Esophagus squamous epithelium (tissue), 5 donors: ENCODE measurements at regions not wholly inside any gene's neighbourhood (a gene's known extent, or its start where the extent isn't known, plus 50 kb on each side); places are given as distances from the start of the nearest gene placed in this dataset.
A peak's percentile ranks its signal among the peaks of the same experiment; 100 is the strongest.

Experiments used
- DNase-seq: peaks from one replicate; lab custom pipeline; 2025; lab: John Stamatoyannopoulos, UW
- H3K27ac ChIP-seq, 4 donors: fragments of 200-600 bp; sonication (generic); one replicate each; pipeline ENCODE4 v1.5.1; 2016 to 2019; ENCODE audit warnings: mild to moderate bottlenecking in 1 of 4
- H3K27me3 ChIP-seq, 4 donors: fragments of 200-600 bp; sonication (generic); 1 replicate in 3 of 4; 2 replicates in 1 of 4; pipeline versions ENCODE4 v1.5.1 to v1.6.0; 2017 to 2021; ENCODE audit warnings: antibody characterized with exemption in 1 of 4
- H3K36me3 ChIP-seq, 3 donors: fragments of 200-600 bp; sonication (generic); one replicate each; pipeline ENCODE4 v1.5.1; 2016 to 2019
- H3K4me1 ChIP-seq, 3 donors: fragments of 200-600 bp; sonication (generic); one replicate each; pipeline ENCODE4 v1.5.1; 2017 to 2019
- H3K4me3 ChIP-seq, 4 donors: fragments of 200-600 bp; sonication (generic); 1 replicate in 3 of 4; 2 replicates in 1 of 4; pipeline ENCODE4 v1.5.1; 2016 to 2019; ENCODE audit warnings: mild to moderate bottlenecking in 2 of 4, moderate library complexity in 1 of 4
- H3K9me3 ChIP-seq, 3 donors: fragments of 200-600 bp; sonication (generic); one replicate each; pipeline ENCODE4 v1.5.1; 2016 to 2019
- POLR2A ChIP-seq, 4 donors: fragments of 450-650 bp; IDR thresholded peaks; one replicate each; pipeline ENCODE4 v1.6.1; 2017; ENCODE audit warnings: antibody characterized with exemption in 4 of 4, mild to moderate bottlenecking in 4 of 4, moderate library complexity in 3 of 4
- WGBS, 2 donors: methylation state at CpG; one replicate each; pipeline ENCODE4 v1.1.5; 2018; 5-methylcytosine and 5-hydroxymethylcytosine counted together
- intact Hi-C: fragments of 100-400 bp; cut with DNase I; formaldehyde crosslinking; loops from one replicate; pipeline ENCODE4 v1.15.0; 2022
- TF ChIP-seq, protein P1 (sequence below), 6 experiments: fragments of 450-650 bp in 4 of 6; fragments of 200-600 bp in 2 of 6; sonication (generic) in 2 of 6; IDR thresholded peaks; one replicate each; pipeline ENCODE4 v1.5.1; 2016 to 2019; ENCODE audit warnings: antibody characterized with exemption in 6 of 6, mild to moderate bottlenecking in 4 of 6, moderate library complexity in 4 of 6
- donor health status: DM: yes; HTN: yes; CAD: no.

DNA sequence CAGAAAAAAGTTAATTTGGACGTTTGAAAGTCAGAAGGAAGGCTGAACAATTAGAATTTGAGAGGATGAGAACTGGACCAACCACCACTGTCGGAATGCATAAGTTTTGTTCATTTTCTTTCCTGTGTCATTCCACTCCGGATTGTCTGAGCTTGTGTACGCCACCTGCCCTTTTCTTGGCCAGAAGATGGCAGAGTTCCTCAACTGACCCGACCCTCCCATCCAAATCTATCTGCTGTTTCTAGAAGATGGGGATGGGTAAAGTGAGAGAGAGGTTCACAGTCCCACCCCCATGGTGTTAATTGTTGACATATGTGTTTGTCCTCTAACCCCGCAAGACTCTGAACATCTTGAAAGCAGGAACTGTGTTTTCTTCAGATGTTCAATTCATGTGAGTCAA lies 388.0 kb downstream of the VRK1 start:
- Histone ChIP-seq H3K4me3 (no peak overlapping the region), H3K36me3 (no peaks in the 10 kb centered on the region), H3K27me3 (peaks cover 0 to 12% (median 0%) of the 10 kb centered on the region in 4 donors), H3K27ac (no peak overlapping the region), H3K9me3 (no peaks in the 10 kb centered on the region), H3K4me1 (no peaks in the 10 kb centered on the region)
- intact Hi-C loops = no loop called here
- TF ChIP-seq, protein P1, sequence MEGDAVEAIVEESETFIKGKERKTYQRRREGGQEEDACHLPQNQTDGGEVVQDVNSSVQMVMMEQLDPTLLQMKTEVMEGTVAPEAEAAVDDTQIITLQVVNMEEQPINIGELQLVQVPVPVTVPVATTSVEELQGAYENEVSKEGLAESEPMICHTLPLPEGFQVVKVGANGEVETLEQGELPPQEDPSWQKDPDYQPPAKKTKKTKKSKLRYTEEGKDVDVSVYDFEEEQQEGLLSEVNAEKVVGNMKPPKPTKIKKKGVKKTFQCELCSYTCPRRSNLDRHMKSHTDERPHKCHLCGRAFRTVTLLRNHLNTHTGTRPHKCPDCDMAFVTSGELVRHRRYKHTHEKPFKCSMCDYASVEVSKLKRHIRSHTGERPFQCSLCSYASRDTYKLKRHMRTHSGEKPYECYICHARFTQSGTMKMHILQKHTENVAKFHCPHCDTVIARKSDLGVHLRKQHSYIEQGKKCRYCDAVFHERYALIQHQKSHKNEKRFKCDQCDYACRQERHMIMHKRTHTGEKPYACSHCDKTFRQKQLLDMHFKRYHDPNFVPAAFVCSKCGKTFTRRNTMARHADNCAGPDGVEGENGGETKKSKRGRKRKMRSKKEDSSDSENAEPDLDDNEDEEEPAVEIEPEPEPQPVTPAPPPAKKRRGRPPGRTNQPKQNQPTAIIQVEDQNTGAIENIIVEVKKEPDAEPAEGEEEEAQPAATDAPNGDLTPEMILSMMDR (IDR thresholded peaks at IDR 0.05) = peak in 3 of 6 experiments; percentile 23 to 43 (median 24)
- TF ChIP-seq POLR2A (IDR thresholded peaks at IDR 0.05) = no peak
- WGBS, 2 donors = 23 to 24% methylated on average over 6 of the region's 6 CpGs
- no peak for DNase-seq

DNA sequence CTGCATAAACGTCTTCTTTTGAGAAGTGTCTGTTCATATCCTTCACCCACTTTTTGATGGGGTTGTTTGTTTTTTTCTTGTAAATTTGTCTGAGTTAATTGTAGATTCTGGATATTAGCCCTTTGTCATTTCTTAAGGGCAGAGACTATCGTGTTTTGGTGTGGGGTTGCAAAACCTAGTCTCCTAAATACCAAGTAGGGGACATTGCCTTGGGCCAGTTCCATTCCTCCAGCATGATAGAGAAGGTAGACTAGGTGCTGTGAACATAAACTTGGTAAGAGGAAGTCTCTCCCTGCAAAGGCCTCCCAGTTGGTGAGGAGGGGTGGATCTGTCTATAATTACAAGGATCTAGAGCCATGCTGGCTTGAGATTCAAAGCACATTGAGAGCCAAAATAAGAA lies 390.7 kb downstream of the VRK1 start:
- DNase-seq = no peak
- no peaks in the 10 kb centered on the region for H3K36me3 ChIP-seq
- peaks cover 0 to 23% (median 0%) of the 10 kb centered on the region in 4 donors for H3K27me3 ChIP-seq
- no peak overlapping the region for H3K4me3 ChIP-seq
- H3K4me1 ChIP-seq = no peaks in the 10 kb centered on the region
- no peak overlapping the region for H3K27ac ChIP-seq
- no peaks in the 10 kb centered on the region for H3K9me3 ChIP-seq
- WGBS, 2 donors = 58 to 71% methylated on average over 2 of the region's 2 CpGs
- intact Hi-C loops = no loop called here
- TF ChIP-seq POLR2A (IDR thresholded peaks at IDR 0.05) = no peak
- TF ChIP-seq, protein P1 (IDR thresholded peaks at IDR 0.05) = no peak

DNA sequence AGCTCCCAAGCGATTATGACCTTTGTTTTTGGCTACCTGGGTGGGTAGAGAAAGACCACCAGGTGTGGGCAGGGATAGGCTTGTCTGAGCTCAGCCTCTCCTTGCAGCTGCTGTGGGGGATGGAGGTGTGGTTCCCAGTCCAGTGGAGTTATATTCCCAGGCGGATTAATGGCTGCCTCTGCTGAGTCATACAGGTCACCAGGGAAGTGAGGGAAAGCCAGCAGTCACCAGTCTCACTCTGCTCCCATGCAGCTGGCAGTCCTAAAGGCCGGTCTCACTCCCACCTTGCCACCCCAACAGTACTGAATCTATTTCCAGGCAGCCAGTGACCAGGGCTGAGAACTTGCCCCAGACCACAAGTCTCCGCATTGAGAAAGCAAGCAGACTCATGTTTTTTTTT lies 399.2 kb downstream of the VRK1 start:
- peaks cover 0 to 29% (median 0%) of the 10 kb centered on the region in 4 donors for H3K27me3 ChIP-seq
- intact Hi-C loops = no loop called here
- peaks cover 0 to 7% (median 4%) of the 10 kb centered on the region in 3 donors for H3K9me3 ChIP-seq

DNA sequence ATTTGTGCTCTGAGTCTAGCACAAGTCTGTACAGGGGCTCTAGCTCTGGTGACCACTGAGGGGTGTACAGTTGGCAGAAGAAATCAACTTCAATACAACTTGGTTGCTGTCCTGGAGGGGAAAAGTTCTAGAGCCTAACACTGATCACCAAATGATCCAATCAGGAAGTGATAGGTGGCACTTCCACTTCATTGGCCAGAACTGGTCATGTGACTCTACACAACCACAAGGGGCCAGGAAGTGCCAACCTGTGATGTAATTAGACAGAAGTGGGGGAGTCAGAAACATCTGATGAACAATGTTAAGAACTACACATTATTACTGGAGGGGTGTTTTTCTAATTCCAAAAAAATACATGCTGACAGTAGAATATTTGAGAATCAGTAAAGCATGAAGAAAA lies 401.6 kb downstream of the VRK1 start:
- no peaks in the 10 kb centered on the region for H3K36me3 ChIP-seq
- TF ChIP-seq, protein P1 (IDR thresholded peaks at IDR 0.05) = no peak
- no peak for TF ChIP-seq POLR2A (IDR thresholded peaks at IDR 0.05)
- intact Hi-C loops = no loop called here
- no peaks in the 10 kb centered on the region for H3K4me1 ChIP-seq
- H3K4me3 ChIP-seq = no peak overlapping the region
- no peak overlapping the region for H3K27ac ChIP-seq
- DNase-seq = no peak
- peaks cover 0 to 23% (median 0%) of the 10 kb centered on the region in 4 donors for H3K27me3 ChIP-seq
- H3K9me3 ChIP-seq = peaks cover 0 to 7% (median 4%) of the 10 kb centered on the region in 3 donors

More for the DNA sequence above, 399.2 kb downstream of the VRK1 start:
- Histone ChIP-seq H3K27ac (no peak overlapping the region), H3K4me3 (no peak overlapping the region), H3K36me3 (no peaks in the 10 kb centered on the region), H3K4me1 (no peaks in the 10 kb centered on the region)
- DNase-seq = no peak
- 97% methylated on average over 3 of the region's 4 CpGs; no CpG with 5 or more reads in 1 of the 2 donors for WGBS, 2 donors
- TF ChIP-seq, protein P1 (IDR thresholded peaks at IDR 0.05) = no peak
- no peak for TF ChIP-seq POLR2A (IDR thresholded peaks at IDR 0.05)

DNA sequence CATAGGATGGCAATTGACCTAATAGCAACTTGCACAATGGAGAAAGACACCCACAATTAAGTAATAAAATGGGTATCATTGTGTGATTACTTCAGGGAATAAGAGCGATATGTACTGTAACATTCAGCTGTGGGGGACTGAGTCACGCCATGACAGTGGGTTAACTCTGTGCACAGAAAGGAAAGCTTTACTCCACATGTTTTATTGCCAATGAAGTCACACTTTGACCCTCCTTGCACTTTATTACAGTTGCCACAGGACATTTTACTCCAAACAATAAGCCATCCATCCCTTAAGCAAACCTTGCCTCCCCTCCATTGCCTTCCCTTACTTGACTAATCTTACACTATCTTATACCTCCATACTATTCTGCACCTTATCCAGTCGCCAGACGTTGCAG lies 403.1 kb downstream of the VRK1 start:
- no peak for DNase-seq
- intact Hi-C loops = no loop called here
- no peak for TF ChIP-seq POLR2A (IDR thresholded peaks at IDR 0.05)
- TF ChIP-seq, protein P1 (IDR thresholded peaks at IDR 0.05) = no peak

More for the DNA sequence above, 403.1 kb downstream of the VRK1 start:
- Histone ChIP-seq H3K4me3 (no peak overlapping the region), H3K27me3 (peaks cover 0 to 18% (median 0%) of the 10 kb centered on the region in 4 donors), H3K9me3 (peaks cover 0 to 4% (median 0%) of the 10 kb centered on the region in 3 donors), H3K27ac (no peak overlapping the region), H3K36me3 (no peaks in the 10 kb centered on the region), H3K4me1 (no peaks in the 10 kb centered on the region)
- 84 to 87% methylated on average over 4 of the region's 4 CpGs for WGBS, 2 donors
